Lung (tissue), 11 donors: ENCODE measurements at regions not wholly inside any gene's neighbourhood (a gene's known extent, or its start where the extent isn't known, plus 50 kb on each side); places are given as distances from the start of the nearest gene placed in this dataset.

Experiments used
- ATAC-seq: fragments of 200-7000 bp; cut with Tn5 transposase; one replicate; pipeline ENCODE4 v1.9.1; 2020; ENCODE audit warnings: moderate number of reproducible peaks; ENCODE audit not compliant: insufficient read depth, low FRiP score
- DNase-seq, 3 donors: peaks; one replicate each; pipeline ENCODE4 v3.0.0-alpha.2; 2013 to 2017
- H3K27ac ChIP-seq, 2 donors: one replicate each; pipeline ENCODE4 v1.5.1; 2013; ENCODE audit warnings: mild to moderate bottlenecking in 2 of 2, moderate library complexity in 2 of 2, control low read depth in 1 of 2, inconsistent platforms in 1 of 2, low read depth in 1 of 2, low read length in 1 of 2
- H3K27me3 ChIP-seq, 3 donors: one replicate each; pipeline ENCODE4 v1.5.1; 2013; ENCODE audit warnings: low read length in 2 of 3; ENCODE audit not compliant: control insufficient read depth in 3 of 3, insufficient read depth in 3 of 3
- H3K36me3 ChIP-seq, 4 donors: one replicate each; pipeline ENCODE4 v1.5.1; 2013; ENCODE audit warnings: low read length in 4 of 4, mild to moderate bottlenecking in 1 of 4, moderate library complexity in 1 of 4; ENCODE audit not compliant: control insufficient read depth in 4 of 4, insufficient read depth in 4 of 4
- H3K4me1 ChIP-seq, 5 donors: one replicate each; pipeline ENCODE4 v1.5.1; 2013; ENCODE audit warnings: low read length in 5 of 5, mild to moderate bottlenecking in 2 of 5, moderate library complexity in 1 of 5; ENCODE audit not compliant: control insufficient read depth in 5 of 5, insufficient read depth in 5 of 5
- H3K4me3 ChIP-seq: one replicate; pipeline ENCODE4 v1.5.1; 2013; ENCODE audit warnings: mild to moderate bottlenecking, control low read depth, moderate library complexity
- H3K9ac ChIP-seq, 2 donors: one replicate each; pipeline ENCODE4 v1.5.1; 2013; ENCODE audit warnings: low read length in 2 of 2, control low read depth in 1 of 2; ENCODE audit not compliant: insufficient read depth in 1 of 2
- H3K9me3 ChIP-seq, 4 donors: one replicate each; pipeline ENCODE4 v1.5.1; 2013; ENCODE audit warnings: low read length in 3 of 4, mild to moderate bottlenecking in 1 of 4, moderate library complexity in 1 of 4; ENCODE audit not compliant: control insufficient read depth in 4 of 4, insufficient read depth in 3 of 4
- WGBS, 2 donors: extraction: QIAGEN DNeasy Blood & Tissue Kit; methylation state at CpG; one replicate each; pipeline ENCODE4 v1.1.7; 2013; 5-methylcytosine and 5-hydroxymethylcytosine counted together
- TF ChIP-seq, protein P1 (sequence below): IDR thresholded peaks from 2 replicates; pipeline ENCODE4 v1.5.1; 2012; ENCODE audit warnings: mild to moderate bottlenecking; ENCODE audit errors: control extremely low read depth, extremely low read depth
- donor health status: control.
- donor health status: control.
- donor health status: Bipolar disorder and iron deficiency.
- donor health status: healthy.
- donor health status: DM: yes; HTN: yes; CAD: no.

DNA sequence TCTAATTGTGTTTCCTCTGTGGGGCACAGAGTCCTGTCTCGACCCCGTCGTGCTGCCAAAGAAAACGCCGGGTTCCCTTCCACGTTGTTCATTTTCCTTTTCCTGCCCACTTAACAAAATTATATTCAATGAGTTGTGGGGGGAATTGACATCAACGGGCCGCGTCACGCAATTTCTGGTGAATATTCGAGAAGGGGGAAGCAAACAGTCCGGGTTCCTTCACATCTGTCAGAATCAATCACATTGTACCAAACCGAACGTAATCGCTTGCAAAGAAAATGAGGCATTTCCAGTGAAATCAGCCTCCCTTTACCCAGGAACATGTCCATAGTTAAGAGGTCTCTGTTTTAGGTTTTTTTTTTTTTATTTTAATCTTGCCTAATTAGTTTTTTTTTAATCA lies 243.5 kb downstream of the SHOX start:
- H3K9me3 ChIP-seq: peaks cover 0 to 7% (median 2%) of the 10 kb centered on the region in 4 donors
- no peak overlapping the region for H3K4me3 ChIP-seq
- H3K27me3 ChIP-seq: no peaks in the 10 kb centered on the region
- ATAC-seq (no peak), DNase-seq (no peak)
- no peak overlapping the region for H3K9ac ChIP-seq
- H3K4me1 ChIP-seq: no peaks in the 10 kb centered on the region
- 39 to 61% methylated on average over 15 of the region's 15 CpGs for WGBS, 2 donors
- TF ChIP-seq, protein P1, sequence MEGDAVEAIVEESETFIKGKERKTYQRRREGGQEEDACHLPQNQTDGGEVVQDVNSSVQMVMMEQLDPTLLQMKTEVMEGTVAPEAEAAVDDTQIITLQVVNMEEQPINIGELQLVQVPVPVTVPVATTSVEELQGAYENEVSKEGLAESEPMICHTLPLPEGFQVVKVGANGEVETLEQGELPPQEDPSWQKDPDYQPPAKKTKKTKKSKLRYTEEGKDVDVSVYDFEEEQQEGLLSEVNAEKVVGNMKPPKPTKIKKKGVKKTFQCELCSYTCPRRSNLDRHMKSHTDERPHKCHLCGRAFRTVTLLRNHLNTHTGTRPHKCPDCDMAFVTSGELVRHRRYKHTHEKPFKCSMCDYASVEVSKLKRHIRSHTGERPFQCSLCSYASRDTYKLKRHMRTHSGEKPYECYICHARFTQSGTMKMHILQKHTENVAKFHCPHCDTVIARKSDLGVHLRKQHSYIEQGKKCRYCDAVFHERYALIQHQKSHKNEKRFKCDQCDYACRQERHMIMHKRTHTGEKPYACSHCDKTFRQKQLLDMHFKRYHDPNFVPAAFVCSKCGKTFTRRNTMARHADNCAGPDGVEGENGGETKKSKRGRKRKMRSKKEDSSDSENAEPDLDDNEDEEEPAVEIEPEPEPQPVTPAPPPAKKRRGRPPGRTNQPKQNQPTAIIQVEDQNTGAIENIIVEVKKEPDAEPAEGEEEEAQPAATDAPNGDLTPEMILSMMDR: no peak
- H3K27ac ChIP-seq: no peak overlapping the region
- H3K36me3 ChIP-seq: no peaks in the 10 kb centered on the region

DNA sequence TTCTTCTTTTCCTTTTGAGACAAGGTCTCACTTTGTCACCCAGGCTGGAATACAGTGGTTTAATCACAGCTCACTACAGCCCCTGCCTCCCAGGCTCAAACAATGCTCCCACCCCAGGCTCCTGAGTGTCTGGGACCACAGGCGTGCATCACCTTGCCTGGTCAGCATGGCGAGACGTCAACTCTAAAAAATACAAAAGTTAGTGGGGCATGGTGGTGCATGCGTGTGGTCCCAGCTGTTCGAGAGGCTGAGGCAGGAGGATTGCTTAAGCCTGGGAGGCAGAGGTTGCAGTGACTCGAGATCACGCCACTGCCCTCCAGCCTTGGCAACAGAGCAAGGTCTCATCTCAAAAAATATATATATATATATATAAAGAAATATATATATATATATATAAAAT lies 242.4 kb downstream of the SHOX start:
- H3K4me3 ChIP-seq: no peak overlapping the region
- peaks cover 0 to 7% (median 2%) of the 10 kb centered on the region in 4 donors for H3K9me3 ChIP-seq
- H3K36me3 ChIP-seq: no peaks in the 10 kb centered on the region
- H3K9ac ChIP-seq: no peak overlapping the region
- TF ChIP-seq, protein P1: no peak
- 88 to 91% methylated on average over 7 of the region's 7 CpGs for WGBS, 2 donors
- H3K27me3 ChIP-seq: no peaks in the 10 kb centered on the region
- DNase-seq: no peak
- no peak for ATAC-seq
- no peaks in the 10 kb centered on the region for H3K4me1 ChIP-seq
- H3K27ac ChIP-seq: no peak overlapping the region

DNA sequence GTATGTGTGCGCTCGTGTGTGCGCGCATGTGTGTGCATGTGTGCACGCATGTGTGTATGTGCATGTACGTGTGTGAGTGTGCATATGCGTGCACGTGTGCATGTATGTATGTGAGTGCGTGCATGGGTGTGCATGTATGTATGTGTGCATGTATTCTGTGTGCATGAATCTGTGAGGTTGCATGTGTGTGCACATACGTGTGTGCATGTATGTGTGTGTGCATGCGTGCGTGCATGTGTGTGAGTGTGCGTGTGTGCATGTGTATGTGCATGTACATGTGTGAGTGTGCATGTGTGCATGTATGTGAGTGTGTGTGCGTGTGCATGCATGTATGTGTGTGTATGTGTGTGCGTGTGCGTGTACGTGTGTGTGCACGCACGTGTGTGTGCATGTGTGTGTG lies 241.5 kb downstream of the SHOX start:
- WGBS, 2 donors: 93 to 96% methylated on average over 19 of the region's 19 CpGs
- no peak for ATAC-seq
- H3K27ac ChIP-seq: no peak overlapping the region
- peaks cover 0 to 4% (median 2%) of the 10 kb centered on the region in 4 donors for H3K9me3 ChIP-seq
- H3K4me3 ChIP-seq: no peak overlapping the region
- H3K4me1 ChIP-seq: no peaks in the 10 kb centered on the region
- no peaks in the 10 kb centered on the region for H3K27me3 ChIP-seq
- H3K9ac ChIP-seq: no peak overlapping the region
- TF ChIP-seq, protein P1: no peak
- H3K36me3 ChIP-seq: no peaks in the 10 kb centered on the region
- no peak for DNase-seq

DNA sequence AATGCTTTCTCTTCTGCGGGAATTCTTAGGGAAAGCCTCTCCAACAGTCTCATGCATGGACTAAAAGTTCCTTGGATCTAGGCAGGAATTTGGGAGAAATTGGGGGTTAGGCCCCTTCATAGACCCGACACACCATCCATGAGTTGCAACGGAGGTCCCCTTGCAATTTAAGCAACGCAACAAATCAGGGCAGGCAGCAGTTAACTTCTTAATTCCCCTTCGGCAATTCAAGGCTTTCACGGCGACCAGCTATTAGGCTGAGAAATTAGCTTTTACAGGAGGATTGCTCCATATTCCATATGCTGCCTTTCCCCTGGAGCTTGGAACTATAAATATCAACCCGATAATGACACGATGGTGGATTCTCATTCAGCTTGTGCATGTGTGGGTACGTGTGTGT lies 241.0 kb downstream of the SHOX start:
- DNase-seq: no peak
- ATAC-seq: no peak
- Histone ChIP-seq H3K9me3 (peaks cover 0 to 4% (median 3%) of the 10 kb centered on the region in 4 donors), H3K4me1 (no peaks in the 10 kb centered on the region), H3K9ac (no peak overlapping the region), H3K27ac (no peak overlapping the region), H3K36me3 (no peaks in the 10 kb centered on the region), H3K27me3 (no peaks in the 10 kb centered on the region), H3K4me3 (no peak overlapping the region)
- WGBS, 2 donors: 92 to 93% methylated on average over 10 of the region's 10 CpGs
- TF ChIP-seq, protein P1: no peak
